Islet of Langerhans (tissue), 1 donor: ENCODE measurements at regions not wholly inside any gene's neighbourhood (a gene's known extent, or its start where the extent isn't known, plus 50 kb on each side); places are given as distances from the start of the nearest gene placed in this dataset.
"Not testable (repeated sequence)": the region's sequence is repeated elsewhere in the genome, so short reads cannot be mapped to it uniquely, and the experiment has no call there.

Source experiments
- FAIRE-seq: peaks from one replicate; lab custom pipeline; 2011; peaks lifted over from hg19 to GRCh38; lab: Jason Lieb, UNC

GRCh38 chr7:81361769-81362312, 408.0 kb downstream of the HGF start:
- FAIRE-seq = no peak

- peak; percentile 9 for FAIRE-seq
These were observed 413.9 kb downstream of the HGF start for GRCh38 chr7:81355911-81356310.

- no peak for FAIRE-seq
These were observed 420.8 kb downstream of the HGF start for GRCh38 chr7:81349044-81349443.

GRCh38 chr7:81339946-81340345, 421.1 kb upstream of the SEMA3C start:
- FAIRE-seq = no peak

- FAIRE-seq = no peak
These were observed 414.7 kb upstream of the SEMA3C start for GRCh38 chr7:81333536-81333935.

GRCh38 chr7:81333004-81333403, 414.2 kb upstream of the SEMA3C start:
- no peak for FAIRE-seq

- FAIRE-seq = no peak
These were observed 412.5 kb upstream of the SEMA3C start for GRCh38 chr7:81331061-81332018.

GRCh38 chr7:81330108-81330507, 411.3 kb upstream of the SEMA3C start:
- no peak for FAIRE-seq

- no peak for FAIRE-seq
These were observed 408.8 kb upstream of the SEMA3C start for GRCh38 chr7:81327468-81328266.

- FAIRE-seq = no peak
These were observed 403.1 kb upstream of the SEMA3C start for GRCh38 chr7:81321949-81322348.

GRCh38 chr7:81317741-81318140, 398.9 kb upstream of the SEMA3C start:
- FAIRE-seq = no peak

- FAIRE-seq = no peak
These were observed 389.9 kb upstream of the SEMA3C start for GRCh38 chr7:81308643-81309322.

GRCh38 chr7:81301815-81302214, 383.0 kb upstream of the SEMA3C start:
- no peak for FAIRE-seq

- FAIRE-seq = no peak
These were observed 381.9 kb upstream of the SEMA3C start for GRCh38 chr7:81300753-81301152.

- FAIRE-seq = no peak
These were observed 380.9 kb upstream of the SEMA3C start for GRCh38 chr7:81299711-81300110.

- no peak for FAIRE-seq
These were observed 380.3 kb upstream of the SEMA3C start for GRCh38 chr7:81298951-81299666.

- no peak for FAIRE-seq
These were observed 378.5 kb upstream of the SEMA3C start for GRCh38 chr7:81297317-81297716.

GRCh38 chr7:81296726-81297125, 377.9 kb upstream of the SEMA3C start:
- no peak for FAIRE-seq

- no peak for FAIRE-seq
These were observed 376.2 kb upstream of the SEMA3C start for GRCh38 chr7:81294897-81295515.

GRCh38 chr7:81293806-81294205, 375.0 kb upstream of the SEMA3C start:
- no peak for FAIRE-seq

GRCh38 chr7:81286754-81287153, 367.9 kb upstream of the SEMA3C start:
- FAIRE-seq = not testable (repeated sequence)
